ENCODE measurements at regions not wholly inside any gene's neighbourhood (a gene's known extent, or its start where the extent isn't known, plus 50 kb on each side); places are given as distances from the start of the nearest gene placed in this dataset.

DNA sequence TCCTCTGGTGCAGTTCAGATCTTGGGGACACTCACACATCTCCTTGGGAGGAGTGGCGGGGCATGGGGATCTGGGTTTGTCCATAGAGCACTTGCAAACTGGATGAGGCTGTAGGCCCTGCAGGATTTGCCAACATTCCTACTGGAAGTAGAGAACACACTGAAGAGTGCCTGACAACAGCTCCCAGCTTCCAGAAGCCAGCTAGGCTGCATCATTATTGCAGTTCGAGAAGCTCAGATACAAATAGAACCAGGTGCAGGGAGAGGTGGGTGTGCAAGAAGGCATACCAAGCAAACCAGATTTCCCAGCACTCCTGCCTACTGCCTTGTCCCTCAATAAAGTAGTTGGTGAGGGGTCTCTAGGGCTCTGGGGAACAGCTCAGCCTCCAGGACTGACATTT, 52.5 kb downstream of the RHOB start:
- TF ChIP-seq, protein P1, sequence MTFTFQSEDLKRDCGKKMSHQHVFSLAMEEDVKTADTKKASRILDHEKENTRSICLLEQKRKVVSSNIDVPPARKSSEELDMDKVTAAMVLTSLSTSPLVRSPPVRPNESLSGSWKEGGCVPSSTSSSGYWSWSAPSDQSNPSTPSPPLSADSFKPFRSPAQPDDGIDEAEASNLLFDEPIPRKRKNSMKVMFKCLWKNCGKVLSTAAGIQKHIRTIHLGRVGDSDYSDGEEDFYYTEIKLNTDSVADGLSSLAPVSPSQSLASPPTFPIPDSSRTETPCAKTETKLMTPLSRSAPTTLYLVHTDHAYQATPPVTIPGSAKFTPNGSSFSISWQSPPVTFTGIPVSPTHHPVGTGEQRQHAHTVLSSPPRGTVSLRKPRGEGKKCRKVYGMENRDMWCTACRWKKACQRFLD (tag by site-specific recombination; IDR thresholded peaks at IDR 0.05): no peak
- TF ChIP-seq, protein P2, sequence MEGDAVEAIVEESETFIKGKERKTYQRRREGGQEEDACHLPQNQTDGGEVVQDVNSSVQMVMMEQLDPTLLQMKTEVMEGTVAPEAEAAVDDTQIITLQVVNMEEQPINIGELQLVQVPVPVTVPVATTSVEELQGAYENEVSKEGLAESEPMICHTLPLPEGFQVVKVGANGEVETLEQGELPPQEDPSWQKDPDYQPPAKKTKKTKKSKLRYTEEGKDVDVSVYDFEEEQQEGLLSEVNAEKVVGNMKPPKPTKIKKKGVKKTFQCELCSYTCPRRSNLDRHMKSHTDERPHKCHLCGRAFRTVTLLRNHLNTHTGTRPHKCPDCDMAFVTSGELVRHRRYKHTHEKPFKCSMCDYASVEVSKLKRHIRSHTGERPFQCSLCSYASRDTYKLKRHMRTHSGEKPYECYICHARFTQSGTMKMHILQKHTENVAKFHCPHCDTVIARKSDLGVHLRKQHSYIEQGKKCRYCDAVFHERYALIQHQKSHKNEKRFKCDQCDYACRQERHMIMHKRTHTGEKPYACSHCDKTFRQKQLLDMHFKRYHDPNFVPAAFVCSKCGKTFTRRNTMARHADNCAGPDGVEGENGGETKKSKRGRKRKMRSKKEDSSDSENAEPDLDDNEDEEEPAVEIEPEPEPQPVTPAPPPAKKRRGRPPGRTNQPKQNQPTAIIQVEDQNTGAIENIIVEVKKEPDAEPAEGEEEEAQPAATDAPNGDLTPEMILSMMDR (tag by site-specific recombination; IDR thresholded peaks at IDR 0.05): no peak
- no peak for TF ChIP-seq ZNF555 (tag by site-specific recombination; conservative IDR thresholded peaks at IDR 0.05)

Measured in HEK293 (cell line).